ENCODE measurements at regions not wholly inside any gene's neighbourhood (a gene's known extent, or its start where the extent isn't known, plus 50 kb on each side); places are given as distances from the start of the nearest gene placed in this dataset.
"Not testable (repeated sequence)": the region's sequence is repeated elsewhere in the genome, so short reads cannot be mapped to it uniquely, and the experiment has no call there.

- H3K27me3 ChIP-seq (replicated peaks in 1 of 4; ENCODE audit: control insufficient read depth in 3 of 4, extremely low read depth in 1 of 4, insufficient read depth in 3 of 4, low read length in 3 of 4); H3K4me3 ChIP-seq (ENCODE audit: extremely low read depth in 1 of 4, insufficient read depth in 2 of 4, low read depth in 3 of 4, low read length in 4 of 4); H2BK120ac ChIP-seq (replicated peaks; ENCODE audit: low read depth, low read length); H2AK5ac ChIP-seq (ENCODE audit: low read depth, low read length); H3K14ac ChIP-seq (ENCODE audit: insufficient read length); POLR2A ChIA-PET (ENCODE audit: partially characterized antibody); H3K9ac ChIP-seq (replicated peaks in 1 of 4; ENCODE audit: extremely low read depth in 1 of 4, low read depth in 3 of 4, low read length in 3 of 4); H2BK20ac ChIP-seq (ENCODE audit: low read length); H4K8ac ChIP-seq (ENCODE audit: extremely low read depth, insufficient read depth, low read length); H3K27ac ChIP-seq (ENCODE audit: low read depth, low read length); H2BK12ac ChIP-seq (ENCODE audit: low read depth, low read length); H3K23ac ChIP-seq (ENCODE audit: insufficient read length); H3K79me1 ChIP-seq (ENCODE audit: low read depth, low read length); H3K4me1 ChIP-seq (replicated peaks in 1 of 4; ENCODE audit: control insufficient read depth in 3 of 4, insufficient read depth in 4 of 4, low read length in 3 of 4); H3K9me3 ChIP-seq (ENCODE audit: insufficient read depth in 2 of 2, low read depth in 1 of 2, low read length in 1 of 2); H3K4ac ChIP-seq (replicated peaks; ENCODE audit: insufficient read length, low read depth, low read length); H3K4me2 ChIP-seq (ENCODE audit: insufficient read depth in 1 of 2, low read depth in 2 of 2, low read length in 2 of 2); H2BK15ac ChIP-seq (ENCODE audit: low read length); FAIRE-seq; H2BK5ac ChIP-seq (ENCODE audit: low read depth, low read length); H3K23me2 ChIP-seq (ENCODE audit: low read depth, low read length); DNase-seq (ENCODE audit: low read depth in 1 of 2, low spot score in 2 of 2); H4K20me1 ChIP-seq (replicated peaks in 1 of 2; ENCODE audit: control insufficient read depth in 1 of 2, insufficient read depth in 2 of 2, low read length in 2 of 2); H3K18ac ChIP-seq (ENCODE audit: extremely low read depth, low read length); H4K91ac ChIP-seq (replicated peaks; ENCODE audit: insufficient read length, low read length); H3K56ac ChIP-seq (replicated peaks; ENCODE audit: insufficient read length, low read depth, low read length); H4K5ac ChIP-seq (ENCODE audit: insufficient read length, low read depth, low read length); H2AFZ ChIP-seq (ENCODE audit: low read length); H3K79me2 ChIP-seq (ENCODE audit: control insufficient read depth in 1 of 2, insufficient read depth in 2 of 2, low read length in 2 of 2); H3K36me3 ChIP-seq (ENCODE audit: control insufficient read depth in 2 of 4, insufficient read depth in 4 of 4, low read length in 3 of 4): not testable (repeated sequence)
- CTCF ChIA-PET (ENCODE audit: partially characterized antibody), result interaction anchor here (0.9 kb wide), 1 partner anchor 46 kb away, joined by 3 read pairs; no protein-coding TSS in a partner anchor
- WGBS, 2 experiments (ENCODE audit: extremely low coverage in 1 of 2, insufficient coverage in 1 of 2, insufficient read length in 1 of 2, insufficient replicate concordance in 2 of 2, low coverage in 1 of 2, low lambda C conversion rate in 2 of 2, missing lambda C conversion rate in 1 of 2), result 88% methylated on average over 5 of the region's 6 CpGs; no CpG with 5 or more reads in 1 of the 2 experiments
These were observed 92.6 kb upstream of the ERRFI1 start for GRCh38 chr1:8118736-8119135.

Measured in H1 (cell line).